H9 (cell line): ENCODE measurements at regions not wholly inside any gene's neighbourhood (a gene's known extent, or its start where the extent isn't known, plus 50 kb on each side); places are given as distances from the start of the nearest gene placed in this dataset.

Experiments used
- DNase-seq: peaks from one replicate; pipeline ENCODE4 v3.0.0-alpha.2; 2017
- H2AFZ ChIP-seq: one replicate; pipeline ENCODE4 v1.6.1; 2013; ENCODE audit warnings: mild to moderate bottlenecking, low read length, control low read depth, moderate library complexity
- H2AK5ac ChIP-seq: 2 replicates; pipeline ENCODE4 v1.6.1; 2013; ENCODE audit warnings: low read length, control low read depth, mixed read lengths; ENCODE audit not compliant: insufficient read length
- H2BK120ac ChIP-seq: one replicate; pipeline ENCODE4 v1.6.1; 2013; ENCODE audit warnings: low read depth, mild to moderate bottlenecking, low read length, control low read depth, inconsistent platforms; ENCODE audit not compliant: poor library complexity, severe bottlenecking
- H2BK12ac ChIP-seq: 2 replicates; pipeline ENCODE4 v1.6.1; 2013; ENCODE audit warnings: low read length, control low read depth, mixed read lengths, low read depth; ENCODE audit not compliant: insufficient read length
- H2BK15ac ChIP-seq: 2 replicates; pipeline ENCODE4 v1.6.1; 2013; ENCODE audit warnings: low read depth, low read length, control low read depth
- H2BK20ac ChIP-seq: one replicate; pipeline ENCODE4 v1.6.1; 2013; ENCODE audit warnings: low read depth, mild to moderate bottlenecking, low read length, control low read depth, inconsistent platforms; ENCODE audit not compliant: poor library complexity, severe bottlenecking
- H2BK5ac ChIP-seq: 2 replicates; pipeline ENCODE4 v1.6.1; 2013; ENCODE audit warnings: low read length, control low read depth, mixed read lengths; ENCODE audit not compliant: insufficient read length
- H3K14ac ChIP-seq: 2 replicates; pipeline ENCODE4 v1.6.1; 2013; ENCODE audit warnings: low read length, control low read depth; ENCODE audit not compliant: insufficient read depth
- H3K18ac ChIP-seq: 2 replicates; pipeline ENCODE4 v1.6.1; 2013; ENCODE audit warnings: low read depth, mild to moderate bottlenecking, mixed read lengths, low read length, control low read depth; ENCODE audit not compliant: insufficient read length
- H3K23ac ChIP-seq: 2 replicates; pipeline ENCODE4 v1.6.1; 2013; ENCODE audit warnings: low read length, control low read depth, mixed read lengths, low read depth; ENCODE audit not compliant: insufficient read length
- H3K23me2 ChIP-seq: 2 replicates; pipeline ENCODE4 v1.6.1; 2013; ENCODE audit warnings: low read depth, mild to moderate bottlenecking, mixed read lengths, low read length, control low read depth; ENCODE audit not compliant: insufficient read length, poor library complexity, severe bottlenecking
- H3K27ac ChIP-seq: 2 replicates; pipeline ENCODE4 v1.5.1; 2013; ENCODE audit warnings: low read length, control low read depth, mixed read lengths, low read depth; ENCODE audit not compliant: insufficient read length
- H3K27me3 ChIP-seq: 2 replicates; pipeline ENCODE4 v1.6.1; 2013; ENCODE audit warnings: low read length, control low read depth, inconsistent platforms; ENCODE audit not compliant: insufficient read depth
- H3K4ac ChIP-seq: 2 replicates; pipeline ENCODE4 v1.6.1; 2013; ENCODE audit warnings: low read depth, mild to moderate bottlenecking, control low read depth, inconsistent platforms, low read length, moderate library complexity
- H3K4me1 ChIP-seq: 2 replicates; pipeline ENCODE4 v1.6.1; 2013; ENCODE audit warnings: low read length, control low read depth, inconsistent platforms; ENCODE audit not compliant: insufficient read depth
- H3K4me2 ChIP-seq: 2 replicates; pipeline ENCODE4 v1.6.1; 2013; ENCODE audit warnings: low read length, control low read depth, mixed read lengths; ENCODE audit not compliant: insufficient read length, insufficient read depth
- H3K56ac ChIP-seq: 2 replicates; pipeline ENCODE4 v1.6.1; 2013; ENCODE audit warnings: low read depth, mild to moderate bottlenecking, mixed read lengths, low read length, control low read depth; ENCODE audit not compliant: insufficient read length
- H3K79me1 ChIP-seq: 2 replicates; pipeline ENCODE4 v1.6.1; 2013; ENCODE audit warnings: low read depth, mild to moderate bottlenecking, moderate library complexity, low read length, control low read depth, inconsistent platforms; ENCODE audit not compliant: insufficient read depth, poor library complexity, severe bottlenecking
- H3K79me2 ChIP-seq: 2 replicates; pipeline ENCODE4 v1.6.1; 2013; ENCODE audit warnings: low read length, control low read depth, inconsistent platforms; ENCODE audit not compliant: insufficient read depth
- H3K9ac ChIP-seq: 2 replicates; pipeline ENCODE4 v1.6.1; 2013; ENCODE audit warnings: low read length, control low read depth, mixed read lengths; ENCODE audit not compliant: insufficient read length; ENCODE audit errors: extremely low read depth
- H3K9me3 ChIP-seq: one replicate; pipeline ENCODE4 v1.6.1; 2013; ENCODE audit warnings: low read depth, low read length, inconsistent platforms; ENCODE audit not compliant: control insufficient read depth
- H3T11ph ChIP-seq: one replicate; pipeline ENCODE4 v1.6.1; 2013; ENCODE audit warnings: mild to moderate bottlenecking, low read length, control low read depth, inconsistent platforms
- H4K20me1 ChIP-seq: one replicate; pipeline ENCODE4 v1.6.1; 2013; ENCODE audit not compliant: control insufficient read depth, insufficient read length, insufficient read depth
- H4K5ac ChIP-seq: 2 replicates; pipeline ENCODE4 v1.6.1; 2013; ENCODE audit warnings: low read depth, mild to moderate bottlenecking, mixed read lengths, low read length, control low read depth; ENCODE audit not compliant: insufficient read length
- H4K8ac ChIP-seq: replicated peaks from 2 replicates; pipeline ENCODE4 v1.6.1; 2013; ENCODE audit warnings: low read length, control low read depth, mixed read lengths, low read depth; ENCODE audit not compliant: insufficient read length
- H4K91ac ChIP-seq: 2 replicates; pipeline ENCODE4 v1.6.1; 2013; ENCODE audit warnings: low read depth, mild to moderate bottlenecking, moderate library complexity, mixed read lengths, low read length, control low read depth; ENCODE audit not compliant: insufficient read length
- H3K27ac Mint-ChIP-seq, 3 experiments: 2 replicates in 2 of 3; 3 replicates in 1 of 3; pipeline ENCODE4 v1.8.0; 2020 to 2021; ENCODE audit warnings: mixed read lengths in 3 of 3, mild to moderate bottlenecking in 1 of 3, moderate library complexity in 1 of 3
- H3K27me3 Mint-ChIP-seq: 2 replicates; pipeline ENCODE4 v1.8.0; 2021; ENCODE audit warnings: low read depth, mild to moderate bottlenecking, moderate library complexity, mixed read lengths
- H3K36me3 Mint-ChIP-seq, 3 experiments: 2 replicates in 2 of 3; 3 replicates in 1 of 3; pipeline ENCODE4 v1.8.0; 2020 to 2021; ENCODE audit warnings: low read depth in 3 of 3, mixed read lengths in 3 of 3; ENCODE audit not compliant: insufficient read depth in 1 of 3
- H3K4me1 Mint-ChIP-seq, 2 experiments: 2 replicates each; pipeline ENCODE4 v1.8.0; 2020; ENCODE audit warnings: mixed read lengths in 2 of 2
- H3K4me3 Mint-ChIP-seq, 2 experiments: 2 replicates in 1 of 2; 3 replicates in 1 of 2; pipeline ENCODE4 v1.8.0; 2020 to 2021; ENCODE audit warnings: mild to moderate bottlenecking in 2 of 2, mixed read lengths in 2 of 2, moderate library complexity in 1 of 2
- H3K9me3 Mint-ChIP-seq, 2 experiments: 2 replicates in 1 of 2; 3 replicates in 1 of 2; pipeline ENCODE4 v1.8.0; 2020; ENCODE audit warnings: mild to moderate bottlenecking in 2 of 2, mixed read lengths in 2 of 2, moderate library complexity in 1 of 2
- WGBS: extraction: QIAGEN DNeasy Blood & Tissue Kit; methylation state at CpG from one replicate; pipeline ENCODE4 v1.1.7; 2013; ENCODE audit warnings: missing lambda C conversion rate, low lambda C conversion rate, mixed read lengths; ENCODE audit not compliant: insufficient read length; ENCODE audit errors: extremely low coverage; 5-methylcytosine and 5-hydroxymethylcytosine counted together
- TF ChIP-seq, protein P1 (sequence below): fragments of 200-600 bp; sonication (generic); conservative IDR thresholded peaks from 3 replicates; pipeline ENCODE4 v1.8.0; 2021; ENCODE audit warnings: antibody characterized with exemption, mild to moderate bottlenecking

DNA sequence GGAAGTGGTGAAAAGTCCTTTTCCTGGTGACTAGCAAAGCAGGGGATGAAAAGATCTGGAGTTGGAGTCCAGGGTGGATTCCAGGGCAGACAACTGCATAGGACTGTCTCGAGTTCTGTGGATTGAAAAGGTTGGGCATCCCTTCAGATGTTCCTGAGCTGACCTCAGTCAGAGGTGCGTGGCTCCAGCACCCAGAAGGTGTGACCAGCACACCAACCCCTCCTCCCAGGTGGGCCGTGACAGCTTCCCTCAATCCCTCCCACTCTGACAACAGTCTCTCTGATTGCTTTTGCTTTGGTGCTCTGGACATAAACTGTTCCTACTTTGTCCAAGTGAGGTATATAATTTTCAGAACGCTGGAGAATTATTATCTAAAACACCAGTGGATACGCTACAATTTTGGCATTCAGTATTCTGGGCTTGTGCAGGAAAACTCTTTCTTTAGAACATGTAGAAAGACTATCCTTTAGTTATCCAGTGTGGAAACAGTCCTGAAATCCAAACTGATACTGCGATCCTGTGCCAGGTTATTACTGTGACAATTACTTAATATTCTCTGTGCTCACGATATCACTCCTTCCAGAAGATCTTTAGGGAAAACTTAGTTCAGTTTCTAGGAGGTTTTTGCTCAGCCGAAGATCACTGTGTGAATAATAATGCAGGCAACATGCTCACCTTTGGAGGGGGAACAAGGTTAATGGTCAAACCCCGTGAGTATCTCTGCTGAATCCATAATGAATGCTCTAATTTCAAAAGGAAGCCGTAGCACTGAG lies 87.9 kb downstream of the DAD1 start:
- Histone ChIP-seq H3K79me1 (no peaks in the 10 kb centered on the region), H3T11ph (no peak overlapping the region), H3K56ac (no peak overlapping the region), H2AK5ac (no peak overlapping the region), H3K27me3 (no peaks in the 10 kb centered on the region), H4K8ac (no peak overlapping the region), H2BK20ac (no peak overlapping the region), H2BK15ac (no peak overlapping the region), H2BK12ac (no peak overlapping the region), H2AFZ (no peak overlapping the region), H3K23me2 (no peaks in the 10 kb centered on the region), H3K9ac (no peak overlapping the region), H2BK120ac (no peak overlapping the region), H3K4ac (no peak overlapping the region), H2BK5ac (no peak overlapping the region), H3K4me2 (no peak overlapping the region), H4K20me1 (no peaks in the 10 kb centered on the region), H3K23ac (no peak overlapping the region), H3K14ac (no peak overlapping the region), H3K79me2 (no peaks in the 10 kb centered on the region), H3K9me3 (no peaks in the 10 kb centered on the region), H4K91ac (no peak overlapping the region), H3K4me1 (no peaks in the 10 kb centered on the region), H3K27ac (no peak overlapping the region), H4K5ac (no peak overlapping the region), H3K18ac (no peak overlapping the region)
- TF ChIP-seq, protein P1, sequence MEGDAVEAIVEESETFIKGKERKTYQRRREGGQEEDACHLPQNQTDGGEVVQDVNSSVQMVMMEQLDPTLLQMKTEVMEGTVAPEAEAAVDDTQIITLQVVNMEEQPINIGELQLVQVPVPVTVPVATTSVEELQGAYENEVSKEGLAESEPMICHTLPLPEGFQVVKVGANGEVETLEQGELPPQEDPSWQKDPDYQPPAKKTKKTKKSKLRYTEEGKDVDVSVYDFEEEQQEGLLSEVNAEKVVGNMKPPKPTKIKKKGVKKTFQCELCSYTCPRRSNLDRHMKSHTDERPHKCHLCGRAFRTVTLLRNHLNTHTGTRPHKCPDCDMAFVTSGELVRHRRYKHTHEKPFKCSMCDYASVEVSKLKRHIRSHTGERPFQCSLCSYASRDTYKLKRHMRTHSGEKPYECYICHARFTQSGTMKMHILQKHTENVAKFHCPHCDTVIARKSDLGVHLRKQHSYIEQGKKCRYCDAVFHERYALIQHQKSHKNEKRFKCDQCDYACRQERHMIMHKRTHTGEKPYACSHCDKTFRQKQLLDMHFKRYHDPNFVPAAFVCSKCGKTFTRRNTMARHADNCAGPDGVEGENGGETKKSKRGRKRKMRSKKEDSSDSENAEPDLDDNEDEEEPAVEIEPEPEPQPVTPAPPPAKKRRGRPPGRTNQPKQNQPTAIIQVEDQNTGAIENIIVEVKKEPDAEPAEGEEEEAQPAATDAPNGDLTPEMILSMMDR: no peak
- Mint-ChIP-seq H3K4me3 (no peak overlapping the region), H3K27ac (no peak overlapping the region), H3K9me3 (no peaks in the 10 kb centered on the region; a peak in 1 of 5 replicates), H3K27me3 (no peaks in the 10 kb centered on the region), H3K36me3 (no peaks in the 10 kb centered on the region), H3K4me1 (peaks cover 9 to 11% of the 10 kb centered on the region in 2 experiments)
- no CpG with 5 or more reads among the region's 10 CpGs for WGBS
- no peak for DNase-seq
